ENCODE measurements at regions not wholly inside any gene's neighbourhood (a gene's known extent, or its start where the extent isn't known, plus 50 kb on each side); places are given as distances from the start of the nearest gene placed in this dataset.

- Histone ChIP-seq H3K4me2 (ENCODE audit: low read depth, low read length) (no peak overlapping the region), H3K4me1 (ENCODE audit: control insufficient read depth, insufficient read depth, low read length) (no peaks in the 10 kb centered on the region), H4K20me1 (ENCODE audit: insufficient read depth, low read length) (no peaks in the 10 kb centered on the region), H3K27me3 (ENCODE audit: control insufficient read depth, insufficient read depth, low read length) (no peaks in the 10 kb centered on the region), H4K91ac (ENCODE audit: insufficient read depth, low read depth, low read length) (no peak overlapping the region), H2BK120ac (ENCODE audit: low read depth, low read length) (no peak overlapping the region), H3K4me3 (ENCODE audit: insufficient read depth, low read depth, low read length) (no peak overlapping the region), H3K9me3 (ENCODE audit: control insufficient read depth, insufficient read depth, low read length) (peaks cover 24% of the 10 kb centered on the region), H2BK15ac (ENCODE audit: low read depth, low read length) (no peak overlapping the region), H3K14ac (replicated peaks; ENCODE audit: low read depth, low read length) (no peak overlapping the region), H3K9me1 (ENCODE audit: insufficient read depth, low read length) (no peaks in the 10 kb centered on the region), H4K8ac (ENCODE audit: low read depth in 2 of 2, low read length in 2 of 2) (no peak overlapping the region), H3K18ac (ENCODE audit: low read depth, low read length) (no peak overlapping the region), H3K27ac (ENCODE audit: insufficient read depth, low read length) (no peak overlapping the region), H2AK5ac (ENCODE audit: low read depth, low read length) (no peak overlapping the region), H3K79me1 (ENCODE audit: low read depth in 1 of 2, low read length in 2 of 2) (no peaks in the 10 kb centered on the region), H3K4ac (ENCODE audit: low read depth, low read length) (no peak overlapping the region), H2AK9ac (replicated peaks; ENCODE audit: low read depth, low read length, poor library complexity) (no peak overlapping the region), H3K36me3 (ENCODE audit: control insufficient read depth, insufficient read depth, low read length) (no peaks in the 10 kb centered on the region), H2AFZ (replicated peaks; ENCODE audit: low read length, poor library complexity) (no peak overlapping the region), H3K9ac (ENCODE audit: low read depth, low read length) (no peak overlapping the region), H4K5ac (ENCODE audit: low read depth, low read length) (no peak overlapping the region), H2BK5ac (ENCODE audit: low read depth, low read length, poor library complexity, severe bottlenecking) (no peak overlapping the region), H3K23ac (ENCODE audit: low read depth, low read length) (no peak overlapping the region), H2BK20ac (ENCODE audit: low read depth, low read length) (no peak overlapping the region), H3K56ac (ENCODE audit: extremely low read depth, insufficient read depth, low read length) (no peak overlapping the region)
- POLR2A ChIA-PET (ENCODE audit: unreplicated experiment): no interaction called here
- TF ChIP-seq FOS (IDR thresholded peaks at IDR 0.05; ENCODE audit: low read depth, low read length): no peak
- TF ChIP-seq NFE2L2 (IDR thresholded peaks at IDR 0.05; ENCODE audit: low read depth, low read length): no peak
- no peak for TF ChIP-seq RAD21 (IDR thresholded peaks at IDR 0.05; ENCODE audit: low read length)
- no peak for TF ChIP-seq MAZ (IDR thresholded peaks at IDR 0.05; ENCODE audit: borderline replicate concordance, low read depth, low read length)
- no peak for TF ChIP-seq CEBPB (IDR thresholded peaks at IDR 0.05; ENCODE audit: low read depth, low read length)
- TF ChIP-seq MAFK (IDR thresholded peaks at IDR 0.05; ENCODE audit: low read depth, low read length): no peak
- TF ChIP-seq POLR2A (IDR thresholded peaks at IDR 0.05; ENCODE audit: low read depth, low read length): no peak
- TF ChIP-seq USF2 (IDR thresholded peaks at IDR 0.05; ENCODE audit: low read depth, low read length): no peak
- no peak for TF ChIP-seq ELK1 (IDR thresholded peaks at IDR 0.05; ENCODE audit: borderline replicate concordance, low read depth, low read length)
- intact Hi-C loops (cut with micrococcal nuclease) (no loop called here), dilution Hi-C loops (cut with HindIII; ENCODE audit: low sequenced_read_pairs, unreplicated experiment) (no loop called here), in situ Hi-C loops (cut with MboI; ENCODE audit: low sequenced_read_pairs) (no loop called here)
- DNase-seq (no peak), ATAC-seq (ENCODE audit: low read depth) (no peak)
- CTCF ChIA-PET: no interaction called here
- no CpG with 5 or more reads among the region's 3 CpGs for WGBS, 2 experiments (ENCODE audit: extremely low coverage in 2 of 2, insufficient read length in 1 of 2)
- no TSS peak for BruUV-seq (replicated peaks)
Observed at GRCh38 chr10:1954300-1954699, 217.0 kb upstream of the ADARB2 start.
